ENCODE measurements at regions not wholly inside any gene's neighbourhood (a gene's known extent, or its start where the extent isn't known, plus 50 kb on each side); places are given as distances from the start of the nearest gene placed in this dataset.

DNA sequence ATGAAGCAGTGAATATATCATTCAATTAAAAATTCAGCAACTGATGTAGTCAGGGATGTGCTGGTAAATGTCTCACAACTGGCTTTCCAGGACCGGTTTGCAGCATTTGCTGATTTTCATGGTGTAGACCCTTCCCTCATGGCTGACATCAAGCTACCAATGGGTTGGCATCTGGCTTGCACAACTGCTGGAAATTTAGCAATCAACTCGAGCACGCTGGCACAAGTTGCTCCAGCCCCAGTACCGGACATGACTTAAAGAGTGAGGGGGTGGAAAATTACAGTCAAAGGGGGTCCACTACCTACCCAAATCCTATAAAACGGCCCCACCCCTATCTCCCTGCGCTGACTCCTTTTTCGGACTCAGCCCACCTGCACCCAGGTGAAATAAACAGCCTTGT, 198.4 kb upstream of the NRP1 start:
- ChIA-PET CTCF (no interaction called here), POLR2A (ENCODE audit: low non-redundant PET) (no interaction called here)
- H3K9me3 ChIP-seq (ENCODE audit: low read depth, low read length, poor library complexity, severe bottlenecking): no peaks in the 10 kb centered on the region
- intact Hi-C loops (cut with micrococcal nuclease; ENCODE audit: unreplicated experiment): no loop called here
- H3K27me3 ChIP-seq (replicated peaks; ENCODE audit: insufficient read depth, low read depth, low read length, poor library complexity): no peaks in the 10 kb centered on the region
- H3K27ac ChIP-seq (ENCODE audit: low read depth, low read length, poor library complexity, severe bottlenecking): no peak overlapping the region
- TF ChIP-seq, protein P1, sequence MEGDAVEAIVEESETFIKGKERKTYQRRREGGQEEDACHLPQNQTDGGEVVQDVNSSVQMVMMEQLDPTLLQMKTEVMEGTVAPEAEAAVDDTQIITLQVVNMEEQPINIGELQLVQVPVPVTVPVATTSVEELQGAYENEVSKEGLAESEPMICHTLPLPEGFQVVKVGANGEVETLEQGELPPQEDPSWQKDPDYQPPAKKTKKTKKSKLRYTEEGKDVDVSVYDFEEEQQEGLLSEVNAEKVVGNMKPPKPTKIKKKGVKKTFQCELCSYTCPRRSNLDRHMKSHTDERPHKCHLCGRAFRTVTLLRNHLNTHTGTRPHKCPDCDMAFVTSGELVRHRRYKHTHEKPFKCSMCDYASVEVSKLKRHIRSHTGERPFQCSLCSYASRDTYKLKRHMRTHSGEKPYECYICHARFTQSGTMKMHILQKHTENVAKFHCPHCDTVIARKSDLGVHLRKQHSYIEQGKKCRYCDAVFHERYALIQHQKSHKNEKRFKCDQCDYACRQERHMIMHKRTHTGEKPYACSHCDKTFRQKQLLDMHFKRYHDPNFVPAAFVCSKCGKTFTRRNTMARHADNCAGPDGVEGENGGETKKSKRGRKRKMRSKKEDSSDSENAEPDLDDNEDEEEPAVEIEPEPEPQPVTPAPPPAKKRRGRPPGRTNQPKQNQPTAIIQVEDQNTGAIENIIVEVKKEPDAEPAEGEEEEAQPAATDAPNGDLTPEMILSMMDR (conservative IDR thresholded peaks at IDR 0.05; ENCODE audit: low read depth, low read length): no peak
- no peak for TF ChIP-seq EZH2 (IDR thresholded peaks at IDR 0.05; ENCODE audit: borderline replicate concordance, low read depth, low read length, poor library complexity, severe bottlenecking)
- no peaks in the 10 kb centered on the region for H3K4me1 ChIP-seq (ENCODE audit: insufficient read depth, low read length, poor library complexity, severe bottlenecking)
- no TSS peak for BruUV-seq (replicated peaks)
- H3K36me3 ChIP-seq (ENCODE audit: insufficient read depth, low read length, poor library complexity, severe bottlenecking): no peaks in the 10 kb centered on the region
- DNase-seq (ENCODE audit: low spot score): no peak
- H3K4me3 ChIP-seq (ENCODE audit: low read depth, low read length, poor library complexity, severe bottlenecking): no peak overlapping the region

DNA sequence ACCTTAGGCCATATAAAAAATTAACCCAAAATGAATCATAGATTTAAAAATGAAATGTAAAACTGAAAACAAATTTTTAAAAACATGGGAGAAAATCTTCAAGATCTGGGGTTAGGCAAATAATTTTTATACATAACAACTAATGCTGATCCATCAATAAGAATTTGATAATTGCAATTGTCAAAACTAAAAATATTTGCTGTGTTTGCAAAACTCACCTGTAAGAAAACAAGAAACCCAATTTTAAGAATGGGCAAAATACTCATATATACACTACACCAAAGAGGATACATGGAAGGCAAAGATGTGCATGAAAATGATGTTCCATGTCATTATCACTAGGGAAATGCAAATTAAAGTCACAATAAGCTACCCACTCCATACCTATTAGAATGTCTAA, 194.8 kb upstream of the NRP1 start:
- no peak overlapping the region for H3K27ac ChIP-seq (ENCODE audit: low read depth, low read length, poor library complexity, severe bottlenecking)
- no TSS peak for BruUV-seq (replicated peaks)
- TF ChIP-seq EZH2 (IDR thresholded peaks at IDR 0.05; ENCODE audit: borderline replicate concordance, low read depth, low read length, poor library complexity, severe bottlenecking): no peak
- TF ChIP-seq, protein P1 (conservative IDR thresholded peaks at IDR 0.05; ENCODE audit: low read depth, low read length): no peak
- no peaks in the 10 kb centered on the region for H3K9me3 ChIP-seq (ENCODE audit: low read depth, low read length, poor library complexity, severe bottlenecking)
- no peak for DNase-seq (ENCODE audit: low spot score)
- intact Hi-C loops (cut with micrococcal nuclease; ENCODE audit: unreplicated experiment): no loop called here
- ChIA-PET CTCF (no interaction called here), POLR2A (ENCODE audit: low non-redundant PET) (no interaction called here)
- H3K27me3 ChIP-seq (replicated peaks; ENCODE audit: insufficient read depth, low read depth, low read length, poor library complexity): no peaks in the 10 kb centered on the region
- no peaks in the 10 kb centered on the region for H3K36me3 ChIP-seq (ENCODE audit: insufficient read depth, low read length, poor library complexity, severe bottlenecking)
- H3K4me3 ChIP-seq (ENCODE audit: low read depth, low read length, poor library complexity, severe bottlenecking): no peak overlapping the region
- H3K4me1 ChIP-seq (ENCODE audit: insufficient read depth, low read length, poor library complexity, severe bottlenecking): no peaks in the 10 kb centered on the region

DNA sequence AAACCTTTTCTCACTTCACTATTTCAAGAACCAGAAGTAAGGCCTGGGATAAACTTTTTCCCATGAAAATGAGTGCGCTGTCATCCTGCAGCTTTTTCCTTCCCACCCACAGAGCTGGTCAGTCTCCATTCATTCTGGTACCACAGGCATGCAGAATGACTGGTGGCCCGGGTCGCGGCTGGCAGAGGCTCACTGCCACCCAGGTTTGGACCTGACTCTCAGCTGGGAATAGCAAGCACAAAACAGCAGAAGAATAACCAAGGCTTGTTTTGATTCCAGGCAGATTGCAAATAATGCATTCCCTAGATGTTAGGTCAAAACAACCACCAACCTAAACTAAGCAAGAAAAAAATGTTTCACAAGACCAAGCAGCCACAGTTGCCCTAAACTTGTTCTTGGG, 190.5 kb upstream of the NRP1 start:
- no peaks in the 10 kb centered on the region for H3K27me3 ChIP-seq (replicated peaks; ENCODE audit: insufficient read depth, low read depth, low read length, poor library complexity)
- intact Hi-C loops (cut with micrococcal nuclease; ENCODE audit: unreplicated experiment): no loop called here
- H3K4me1 ChIP-seq (ENCODE audit: insufficient read depth, low read length, poor library complexity, severe bottlenecking): peaks cover 10% of the 10 kb centered on the region
- ChIA-PET CTCF (no interaction called here), POLR2A (ENCODE audit: low non-redundant PET) (no interaction called here)
- H3K4me3 ChIP-seq (ENCODE audit: low read depth, low read length, poor library complexity, severe bottlenecking): no peak overlapping the region
- H3K9me3 ChIP-seq (ENCODE audit: low read depth, low read length, poor library complexity, severe bottlenecking): no peaks in the 10 kb centered on the region
- H3K27ac ChIP-seq (ENCODE audit: low read depth, low read length, poor library complexity, severe bottlenecking): no peak overlapping the region
- no peak for TF ChIP-seq EZH2 (IDR thresholded peaks at IDR 0.05; ENCODE audit: borderline replicate concordance, low read depth, low read length, poor library complexity, severe bottlenecking)
- TF ChIP-seq, protein P1 (conservative IDR thresholded peaks at IDR 0.05; ENCODE audit: low read depth, low read length): no peak
- no peaks in the 10 kb centered on the region for H3K36me3 ChIP-seq (ENCODE audit: insufficient read depth, low read length, poor library complexity, severe bottlenecking)
- no peak for DNase-seq (ENCODE audit: low spot score)
- no TSS peak for BruUV-seq (replicated peaks)
